NCI-H2029 (cell line): ENCODE measurements at regions not wholly inside any gene's neighbourhood (a gene's known extent, or its start where the extent isn't known, plus 50 kb on each side); places are given as distances from the start of the nearest gene placed in this dataset.
"Not testable (repeated sequence)": the region's sequence is repeated elsewhere in the genome, so short reads cannot be mapped to it uniquely, and the experiment has no call there.

Source experiments
- DNase-seq: peaks from one replicate; lab custom pipeline; 2025; lab: John Stamatoyannopoulos, UW

GRCh38 chr5:25974451-25974850, 1063.9 kb downstream of the CDH9 start:
- DNase-seq = no peak

- no peak for DNase-seq
Observed at GRCh38 chr5:25970906-25971489, 1067.4 kb downstream of the CDH9 start.

- not testable (repeated sequence) for DNase-seq
Observed at GRCh38 chr5:25969042-25969441, 1069.3 kb downstream of the CDH9 start.

- no peak for DNase-seq
Observed at GRCh38 chr5:25964009-25964372, 1074.4 kb downstream of the CDH9 start.

- DNase-seq = no peak
Observed at GRCh38 chr5:25963251-25964008, 1075.0 kb downstream of the CDH9 start.

- no peak for DNase-seq
Observed at GRCh38 chr5:25955337-25955736, 1083.0 kb downstream of the CDH9 start.

GRCh38 chr5:25950681-25951080, 1087.7 kb downstream of the CDH9 start:
- DNase-seq = no peak

GRCh38 chr5:25948278-25948677, 1090.1 kb downstream of the CDH9 start:
- no peak for DNase-seq

GRCh38 chr5:25944786-25945185, 1093.6 kb downstream of the CDH9 start:
- DNase-seq = no peak

GRCh38 chr5:25909163-25909562, 1129.2 kb downstream of the CDH9 start:
- DNase-seq = no peak

- DNase-seq = no peak
Observed at GRCh38 chr5:25905646-25906045, 1132.7 kb downstream of the CDH9 start.

GRCh38 chr5:25892211-25892610, 1146.2 kb downstream of the CDH9 start:
- no peak for DNase-seq

- DNase-seq = no peak
Observed at GRCh38 chr5:25891691-25892090, 1146.7 kb downstream of the CDH9 start.

- no peak for DNase-seq
Observed at GRCh38 chr5:25881318-25882036, 1156.9 kb downstream of the CDH9 start.

GRCh38 chr5:25863811-25864210, 1174.6 kb downstream of the CDH9 start:
- DNase-seq = no peak

- no peak for DNase-seq
Observed at GRCh38 chr5:25862276-25862675, 1176.1 kb downstream of the CDH9 start.

- no peak for DNase-seq
Observed at GRCh38 chr5:25858019-25858418, 1180.4 kb downstream of the CDH9 start.

- no peak for DNase-seq
Observed at GRCh38 chr5:25851301-25851700, 1187.1 kb downstream of the CDH9 start.

- no peak for DNase-seq
Observed at GRCh38 chr5:25850581-25850980, 1187.8 kb downstream of the CDH9 start.

GRCh38 chr5:25849270-25849669, 1189.1 kb downstream of the CDH9 start:
- no peak for DNase-seq

GRCh38 chr5:25823330-25823873, 1178.6 kb upstream of the CDH10 start:
- DNase-seq = no peak
